H1 (cell line): ENCODE measurements at regions not wholly inside any gene's neighbourhood (a gene's known extent, or its start where the extent isn't known, plus 50 kb on each side); places are given as distances from the start of the nearest gene placed in this dataset.

Experiments
- CTCF ChIA-PET: fragments of 300-600 bp; sonication (Branson Sonifier 250); formaldehyde crosslinking; loops from one replicate; lab custom pipeline; 2021; ENCODE audit not compliant: partially characterized antibody; lab: Charles Lee
- POLR2A ChIA-PET: fragments of 300-600 bp; sonication (Branson Sonifier 250); formaldehyde crosslinking; loops from one replicate; lab custom pipeline; 2021; ENCODE audit warnings: inconsistent platforms; ENCODE audit not compliant: partially characterized antibody; lab: Charles Lee
- DNase-seq, 2 experiments: peaks; one replicate each; pipeline versions ENCODE4 v3.0.0 to v3.0.0-alpha.2; 2010 to 2022; ENCODE audit warnings: low spot score in 2 of 2, low read depth in 1 of 2, mixed read lengths in 1 of 2
- FAIRE-seq: peaks from 2 replicates; lab custom pipeline; 2011; peaks lifted over from hg19 to GRCh38; lab: Jason Lieb, UNC
- H2AFZ ChIP-seq: 2 replicates; pipeline ENCODE4 v1.8.1; 2012; ENCODE audit warnings: low read length, inconsistent platforms
- H2AK5ac ChIP-seq: 2 replicates; pipeline ENCODE4 v1.6.1; 2013; ENCODE audit warnings: low read depth, low read length
- H2BK120ac ChIP-seq: replicated peaks from 2 replicates; pipeline ENCODE3; 2013; ENCODE audit warnings: low read depth, low read length, inconsistent platforms
- H2BK12ac ChIP-seq: 2 replicates; pipeline ENCODE4 v1.6.1; 2013; ENCODE audit warnings: low read depth, low read length
- H2BK15ac ChIP-seq: 2 replicates; pipeline ENCODE4 v1.6.1; 2013; ENCODE audit warnings: low read length
- H2BK20ac ChIP-seq: 2 replicates; pipeline ENCODE4 v1.6.1; 2013; ENCODE audit warnings: low read length
- H2BK5ac ChIP-seq: 2 replicates; pipeline ENCODE4 v1.6.1; 2013; ENCODE audit warnings: low read depth, low read length
- H3K14ac ChIP-seq: 2 replicates; pipeline ENCODE4 v1.6.1; 2013; ENCODE audit warnings: inconsistent platforms; ENCODE audit not compliant: insufficient read length
- H3K18ac ChIP-seq: 2 replicates; pipeline ENCODE4 v1.6.1; 2013; ENCODE audit warnings: low read length; ENCODE audit errors: extremely low read depth
- H3K23ac ChIP-seq: 2 replicates; pipeline ENCODE4 v1.6.1; 2013; ENCODE audit warnings: inconsistent platforms; ENCODE audit not compliant: insufficient read length
- H3K23me2 ChIP-seq: 2 replicates; pipeline ENCODE4 v1.6.1; 2013; ENCODE audit warnings: low read depth, low read length
- H3K27ac ChIP-seq: 2 replicates; pipeline ENCODE4 v1.6.1; 2011; ENCODE audit warnings: low read depth, low read length, inconsistent platforms
- H3K27me3 ChIP-seq, 4 experiments: replicated peaks in 1 of 4; 1 replicate in 1 of 4; 2 replicates in 3 of 4; pipeline versions ENCODE4 v1.6.1 to v1.8.1; 2011 to 2013; ENCODE audit warnings: low read length in 3 of 4, mild to moderate bottlenecking in 3 of 4, inconsistent platforms in 2 of 4, mixed read lengths in 2 of 4, moderate library complexity in 1 of 4; ENCODE audit not compliant: control insufficient read depth in 3 of 4, insufficient read depth in 3 of 4; ENCODE audit errors: extremely low read depth in 1 of 4
- H3K36me3 ChIP-seq, 4 experiments: 2 replicates each; pipeline versions ENCODE4 v1.6.1 to v1.8.1; 2011 to 2013; ENCODE audit warnings: mild to moderate bottlenecking in 4 of 4, low read length in 3 of 4, moderate library complexity in 2 of 4, control low read depth in 1 of 4, inconsistent platforms in 1 of 4; ENCODE audit not compliant: insufficient read depth in 4 of 4, control insufficient read depth in 2 of 4
- H3K4ac ChIP-seq: replicated peaks from 2 replicates; pipeline ENCODE3; 2013; ENCODE audit warnings: low read length, low read depth, mixed read lengths, inconsistent platforms; ENCODE audit not compliant: insufficient read length
- H3K4me1 ChIP-seq, 4 experiments: replicated peaks in 1 of 4; 1 replicate in 1 of 4; 2 replicates in 3 of 4; pipeline versions ENCODE4 v1.6.1 to v1.8.1; 2011 to 2013; ENCODE audit warnings: low read length in 3 of 4, inconsistent platforms in 2 of 4, mixed read lengths in 1 of 4; ENCODE audit not compliant: insufficient read depth in 4 of 4, control insufficient read depth in 3 of 4
- H3K4me2 ChIP-seq, 2 experiments: 2 replicates each; pipeline versions ENCODE4 v1.6.1 to v1.8.1; 2011 to 2013; ENCODE audit warnings: low read depth in 2 of 2, low read length in 2 of 2, control low read depth in 1 of 2, inconsistent platforms in 1 of 2, mild to moderate bottlenecking in 1 of 2; ENCODE audit not compliant: insufficient read depth in 1 of 2
- H3K4me3 ChIP-seq, 4 experiments: fragments of 200-600, 300-600 bp in 1 of 4; sonication (generic), shearing (Covaris generic), sonication (Bioruptor Twin) in 1 of 4; 2 replicates each; pipeline versions ENCODE4 v1.5.1 to v1.8.1; 2011 to 2016; ENCODE audit warnings: low read length in 4 of 4, low read depth in 3 of 4, control low read depth in 2 of 4, inconsistent platforms in 2 of 4, mild to moderate bottlenecking in 2 of 4, mixed read lengths in 1 of 4, moderate library complexity in 1 of 4; ENCODE audit not compliant: insufficient read depth in 2 of 4; ENCODE audit errors: extremely low read depth in 1 of 4
- H3K56ac ChIP-seq: replicated peaks from 2 replicates; pipeline ENCODE3; 2013; ENCODE audit warnings: low read depth, mild to moderate bottlenecking, mixed read lengths, low read length, inconsistent platforms; ENCODE audit not compliant: insufficient read length
- H3K79me1 ChIP-seq: 2 replicates; pipeline ENCODE4 v1.6.1; 2013; ENCODE audit warnings: low read depth, low read length, control low read depth
- H3K79me2 ChIP-seq, 2 experiments: 2 replicates each; pipeline versions ENCODE4 v1.6.1 to v1.8.1; 2012 to 2013; ENCODE audit warnings: low read length in 2 of 2, mild to moderate bottlenecking in 2 of 2, inconsistent platforms in 1 of 2; ENCODE audit not compliant: insufficient read depth in 2 of 2, control insufficient read depth in 1 of 2
- H3K9ac ChIP-seq, 4 experiments: replicated peaks in 1 of 4; 1 replicate in 1 of 4; 2 replicates in 3 of 4; pipeline versions ENCODE4 v1.6.1 to v1.8.1; 2011 to 2013; ENCODE audit warnings: low read depth in 3 of 4, low read length in 3 of 4, control low read depth in 2 of 4, mild to moderate bottlenecking in 2 of 4, moderate library complexity in 2 of 4, inconsistent platforms in 1 of 4; ENCODE audit errors: extremely low read depth in 1 of 4
- H3K9me3 ChIP-seq, 2 experiments: 2 replicates each; pipeline versions ENCODE4 v1.6.1 to v1.8.1; 2012 to 2013; ENCODE audit warnings: mild to moderate bottlenecking in 2 of 2, moderate library complexity in 2 of 2, control low read depth in 1 of 2, inconsistent platforms in 1 of 2, low read depth in 1 of 2, low read length in 1 of 2, mixed read lengths in 1 of 2; ENCODE audit not compliant: insufficient read depth in 2 of 2
- H4K20me1 ChIP-seq, 2 experiments: replicated peaks in 1 of 2; 2 replicates each; pipeline versions ENCODE3 to v1.8.1; 2011 to 2013; ENCODE audit warnings: inconsistent platforms in 2 of 2, low read length in 2 of 2, mild to moderate bottlenecking in 1 of 2; ENCODE audit not compliant: insufficient read depth in 2 of 2, control insufficient read depth in 1 of 2
- H4K5ac ChIP-seq: 2 replicates; pipeline ENCODE4 v1.6.1; 2013; ENCODE audit warnings: low read length, low read depth, mixed read lengths, inconsistent platforms; ENCODE audit not compliant: insufficient read length
- H4K8ac ChIP-seq: 2 replicates; pipeline ENCODE4 v1.8.0; 2013; ENCODE audit warnings: mild to moderate bottlenecking, moderate library complexity, low read length, inconsistent platforms; ENCODE audit not compliant: insufficient read depth; ENCODE audit errors: extremely low read depth
- H4K91ac ChIP-seq: replicated peaks from 2 replicates; pipeline ENCODE3; 2013; ENCODE audit warnings: low read length, mixed read lengths, inconsistent platforms; ENCODE audit not compliant: insufficient read length
- ASH2L ChIP-seq: fragments of 200-600, 300-600 bp; sonication (generic); IDR thresholded peaks from one replicate; pipeline ENCODE4 v1.7.1; 2017; ENCODE audit warnings: low read length
- GTF2F1 ChIP-seq: IDR thresholded peaks from 2 replicates; pipeline ENCODE4 v1.6.1; 2012; ENCODE audit warnings: low read depth, low read length, improper control_type of control experiment, borderline replicate concordance
- KDM1A ChIP-seq: fragments of 200-600, 300-600 bp; sonication (generic); IDR thresholded peaks from 2 replicates; pipeline ENCODE4 v1.7.1; 2016; ENCODE audit warnings: mild to moderate bottlenecking, low read length, borderline replicate concordance
- NANOG ChIP-seq: IDR thresholded peaks from 2 replicates; pipeline ENCODE4 v1.6.1; 2011; ENCODE audit warnings: low read length, low read depth, mild to moderate bottlenecking, inconsistent platforms; ENCODE audit not compliant: insufficient read depth, poor library complexity, severe bottlenecking
- POLR2AphosphoS5 ChIP-seq: IDR thresholded peaks from 2 replicates; pipeline ENCODE4 v1.6.1; 2011; ENCODE audit warnings: low read depth, low read length
- RAD21 ChIP-seq, 2 experiments: IDR thresholded peaks in 1 of 2; conservative IDR thresholded peaks in 1 of 2; 2 replicates each; pipeline ENCODE4 v1.6.1; 2011; ENCODE audit warnings: low read depth in 2 of 2, low read length in 2 of 2, improper control_type of control experiment in 1 of 2, inconsistent platforms in 1 of 2, mild to moderate bottlenecking in 1 of 2, moderate library complexity in 1 of 2
- RXRA ChIP-seq: IDR thresholded peaks from 2 replicates; pipeline ENCODE4 v1.6.1; 2011; ENCODE audit warnings: low read depth, mild to moderate bottlenecking, low read length, moderate library complexity; ENCODE audit not compliant: insufficient read depth
- SAP30 ChIP-seq: fragments of 300-600 bp; sonication (generic); IDR thresholded peaks from 2 replicates; pipeline ENCODE4 v1.7.1; 2012; ENCODE audit warnings: low read length, moderate library complexity, mild to moderate bottlenecking, inconsistent platforms; ENCODE audit not compliant: insufficient read depth, insufficient replicate concordance
- SP1 ChIP-seq: IDR thresholded peaks from 2 replicates; pipeline ENCODE4 v1.6.1; 2011; ENCODE audit warnings: low read depth, low read length
- SP2 ChIP-seq: IDR thresholded peaks from 2 replicates; pipeline ENCODE4 v1.6.1; 2012; ENCODE audit warnings: mild to moderate bottlenecking, low read length, inconsistent platforms
- TAF1 ChIP-seq: IDR thresholded peaks from 2 replicates; pipeline ENCODE4 v1.6.1; 2011; ENCODE audit warnings: mild to moderate bottlenecking, low read depth, low read length
- TAF7 ChIP-seq: optimal IDR thresholded peaks from 2 replicates; pipeline ENCODE3; 2011; ENCODE audit warnings: low read depth, mild to moderate bottlenecking, inconsistent platforms, low read length, moderate library complexity, borderline replicate concordance
- TCF12 ChIP-seq: IDR thresholded peaks from 2 replicates; pipeline ENCODE4 v1.6.1; 2011; ENCODE audit warnings: low read depth, mild to moderate bottlenecking, low read length
- ZNF274 ChIP-seq: IDR thresholded peaks from 2 replicates; pipeline ENCODE4 v1.7.0; 2012; ENCODE audit warnings: low read length, borderline replicate concordance; ENCODE audit errors: extremely low read depth
- TF ChIP-seq, protein P1 (sequence below): IDR thresholded peaks from 2 replicates; pipeline ENCODE4 v1.6.1; 2011; ENCODE audit warnings: low read length, improper control_type of control experiment

DNA sequence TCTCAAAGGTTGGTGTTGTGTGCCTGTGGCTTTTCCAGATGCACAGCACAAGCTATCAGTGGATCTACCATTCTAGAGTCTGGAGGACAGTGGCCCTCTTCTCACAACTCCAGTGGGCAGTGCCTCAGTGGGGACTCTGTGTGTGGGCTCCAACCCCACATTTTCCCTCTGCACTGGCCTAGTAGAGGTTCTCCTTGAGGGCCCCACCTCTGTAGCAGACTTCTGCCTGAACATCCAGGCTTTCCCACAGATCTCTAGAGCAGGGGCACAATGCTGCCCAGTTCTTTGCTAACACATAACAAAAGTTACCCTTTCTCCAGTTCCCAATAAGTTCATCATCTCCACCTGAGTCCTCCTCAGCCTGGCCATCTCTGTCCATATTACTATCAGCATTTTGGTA, 102.1 kb upstream of the ANKRD55 start:
- FAIRE-seq, result no peak
- POLR2A ChIA-PET, result no interaction called here
- no peak for TF ChIP-seq ZNF274
- TF ChIP-seq SP2, result no peak
- TF ChIP-seq RXRA, result no peak
- no peak for TF ChIP-seq KDM1A
- no peak for TF ChIP-seq SP1
- no peak for TF ChIP-seq POLR2AphosphoS5
- no peak for TF ChIP-seq TCF12
- no peak for TF ChIP-seq ASH2L
- no peak for TF ChIP-seq NANOG
- TF ChIP-seq TAF1, result no peak
- TF ChIP-seq, protein P1, sequence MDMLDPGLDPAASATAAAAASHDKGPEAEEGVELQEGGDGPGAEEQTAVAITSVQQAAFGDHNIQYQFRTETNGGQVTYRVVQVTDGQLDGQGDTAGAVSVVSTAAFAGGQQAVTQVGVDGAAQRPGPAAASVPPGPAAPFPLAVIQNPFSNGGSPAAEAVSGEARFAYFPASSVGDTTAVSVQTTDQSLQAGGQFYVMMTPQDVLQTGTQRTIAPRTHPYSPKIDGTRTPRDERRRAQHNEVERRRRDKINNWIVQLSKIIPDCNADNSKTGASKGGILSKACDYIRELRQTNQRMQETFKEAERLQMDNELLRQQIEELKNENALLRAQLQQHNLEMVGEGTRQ, result no peak
- TF ChIP-seq TAF7, result no peak
- TF ChIP-seq SAP30, result no peak
- no peak for TF ChIP-seq GTF2F1
- TF ChIP-seq RAD21 (IDR thresholded peaks at IDR 0.05 in 1 of 2, conservative IDR thresholded peaks at IDR 0.05 in 1 of 2; ENCODE audit: low read depth in 2 of 2, low read length in 2 of 2), result no peak

More for the DNA sequence above, 102.1 kb upstream of the ANKRD55 start:
- CTCF ChIA-PET, result interaction anchor here (0.7 kb wide), 1 partner anchor 68 kb away, joined by 3 read pairs; no protein-coding TSS in a partner anchor
- no peak overlapping the region for H2BK20ac ChIP-seq
- no peak overlapping the region for H4K5ac ChIP-seq
- H4K20me1 ChIP-seq, result no peaks in the 10 kb centered on the region
- H4K8ac ChIP-seq, result no peak overlapping the region
- H3K4ac ChIP-seq, result no peak overlapping the region
- no peak overlapping the region for H3K4me3 ChIP-seq
- H3K79me2 ChIP-seq, result no peaks in the 10 kb centered on the region
- no peak overlapping the region for H3K23ac ChIP-seq
- peaks cover 8 to 17% of the 10 kb centered on the region in 2 experiments; a peak in 2 of 4 replicates for H3K9me3 ChIP-seq
- no peak overlapping the region for H4K91ac ChIP-seq
- H3K9ac ChIP-seq, result no peak overlapping the region
- H2BK120ac ChIP-seq, result no peak overlapping the region
- H2AFZ ChIP-seq, result no peak overlapping the region
- H3K36me3 ChIP-seq, result no peaks in the 10 kb centered on the region
- H3K56ac ChIP-seq, result no peak overlapping the region
- H2AK5ac ChIP-seq, result no peak overlapping the region
- H2BK15ac ChIP-seq, result no peak overlapping the region
- H3K27ac ChIP-seq, result no peak overlapping the region
- H3K4me2 ChIP-seq, result no peak overlapping the region
- no peak overlapping the region for H2BK5ac ChIP-seq
- no peak overlapping the region for H3K18ac ChIP-seq
- H3K79me1 ChIP-seq, result no peaks in the 10 kb centered on the region
- H2BK12ac ChIP-seq, result no peak overlapping the region
- H3K14ac ChIP-seq, result no peak overlapping the region
- H3K4me1 ChIP-seq, result no peaks in the 10 kb centered on the region
- H3K23me2 ChIP-seq, result no peaks in the 10 kb centered on the region
- no peaks in the 10 kb centered on the region for H3K27me3 ChIP-seq
- no peak for DNase-seq
